ENCODE measurements at regions not wholly inside any gene's neighbourhood (a gene's known extent, or its start where the extent isn't known, plus 50 kb on each side); places are given as distances from the start of the nearest gene placed in this dataset.
"Not testable (repeated sequence)": the region's sequence is repeated elsewhere in the genome, so short reads cannot be mapped to it uniquely, and the experiment has no call there.

- DNase-seq (ENCODE audit: low read depth), result no peak
Measured at GRCh38 chr2:194539425-194539824, 1117.6 kb upstream of the SLC39A10 start.

DNA sequence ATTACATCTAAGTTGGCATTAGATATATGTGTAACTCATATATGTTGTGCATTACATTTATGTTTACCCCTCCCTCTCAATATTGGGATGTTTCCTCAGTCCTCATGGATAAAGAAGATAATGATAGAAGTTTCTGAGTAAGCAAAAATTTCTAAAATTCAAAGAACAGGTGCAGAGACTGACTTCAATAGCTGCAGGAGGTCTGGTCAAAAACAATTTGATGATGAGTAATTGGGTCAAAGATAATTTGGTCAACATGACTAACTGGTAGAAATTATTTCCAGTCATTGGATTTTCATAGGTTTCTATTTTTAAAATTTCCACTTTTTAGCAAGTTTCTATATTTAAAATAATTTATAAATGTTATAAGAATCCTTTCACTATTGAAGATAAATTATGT, 1130.9 kb upstream of the SLC39A10 start:
- DNase-seq (ENCODE audit: low read depth), result no peak

DNA sequence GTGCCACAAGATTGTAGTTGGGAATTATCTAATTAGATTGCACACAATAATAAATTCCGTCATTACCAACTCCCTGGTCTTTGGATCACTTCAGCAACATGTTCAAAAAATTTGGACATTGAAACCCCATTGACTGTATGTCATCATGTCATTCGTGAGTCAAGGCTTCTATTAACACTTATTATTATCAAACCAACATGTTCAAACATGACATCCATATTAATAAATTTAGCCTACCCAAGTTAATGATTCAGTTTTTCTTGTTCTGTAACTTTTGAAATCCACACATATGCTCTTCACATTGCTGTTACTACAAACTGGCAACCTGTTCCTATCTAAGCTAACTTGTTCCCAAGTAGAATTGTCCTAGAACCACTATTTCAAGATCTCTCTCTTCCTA, 1142.7 kb upstream of the SLC39A10 start:
- DNase-seq (ENCODE audit: low read depth), result no peak

GRCh38 chr2:194511070-194511469, 1146.0 kb upstream of the SLC39A10 start:
- DNase-seq (ENCODE audit: low read depth), result not testable (repeated sequence)

GRCh38 chr2:194504876-194505275, 1152.2 kb upstream of the SLC39A10 start:
- DNase-seq (ENCODE audit: low read depth), result not testable (repeated sequence)

- no peak for DNase-seq (ENCODE audit: low read depth)
Measured at GRCh38 chr2:194495046-194495445, 1162.0 kb upstream of the SLC39A10 start.

- no peak for DNase-seq (ENCODE audit: low read depth)
Measured at GRCh38 chr2:194494401-194494800, 1162.6 kb upstream of the SLC39A10 start.

DNA sequence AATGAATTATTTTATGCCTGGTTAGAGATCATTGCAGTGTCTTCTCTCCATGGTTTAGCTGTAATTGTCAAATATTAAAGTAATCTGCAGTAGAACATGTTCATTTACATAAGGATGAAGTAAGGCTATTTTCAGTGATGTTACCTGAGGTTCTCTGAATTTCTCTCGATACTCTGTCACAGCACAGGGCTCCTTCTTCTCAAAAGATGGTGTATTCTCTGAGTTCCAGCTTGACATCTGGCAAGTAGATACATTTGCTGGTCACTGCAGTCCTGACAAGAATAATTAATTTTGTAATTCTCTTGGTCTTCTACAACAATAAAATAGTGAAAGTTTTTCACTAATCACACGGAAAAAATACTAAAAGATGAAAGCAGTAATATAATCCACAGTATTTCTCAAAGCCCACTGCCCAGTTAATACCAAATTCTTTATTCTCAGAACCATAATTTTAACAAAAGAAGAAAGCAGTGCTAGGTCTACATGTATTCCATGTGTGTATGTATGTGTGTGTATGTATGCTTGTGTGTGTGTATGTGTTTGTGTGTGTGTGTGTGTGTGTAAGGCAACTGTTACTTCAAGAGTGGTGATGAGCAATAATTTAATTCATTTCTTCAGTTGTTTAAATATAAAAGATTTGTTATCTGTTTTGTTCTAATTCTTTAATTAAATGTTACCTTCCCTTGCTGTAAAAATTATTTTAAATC, 1165.5 kb upstream of the SLC39A10 start:
- DNase-seq (ENCODE audit: low read depth), result no peak

DNA sequence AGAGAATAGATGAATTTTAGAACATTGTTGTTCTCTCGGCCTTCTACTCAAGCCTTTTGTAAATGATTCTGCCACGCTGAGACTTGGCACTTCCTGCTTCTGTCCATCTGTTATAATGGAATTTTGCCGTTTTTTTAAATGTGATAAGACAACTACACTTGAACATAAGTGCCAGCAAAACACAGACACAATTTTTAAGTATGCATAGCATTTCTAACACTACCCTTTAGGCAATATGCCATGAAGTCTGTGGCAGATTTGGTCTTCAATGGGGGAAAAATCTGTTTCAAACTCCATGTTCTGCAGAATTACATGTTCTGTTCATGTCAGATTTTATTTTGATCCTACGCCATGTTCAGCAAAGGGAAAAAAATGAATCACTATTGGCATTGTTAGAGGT, 1170.7 kb upstream of the SLC39A10 start:
- no peak for DNase-seq (ENCODE audit: low read depth)

DNA sequence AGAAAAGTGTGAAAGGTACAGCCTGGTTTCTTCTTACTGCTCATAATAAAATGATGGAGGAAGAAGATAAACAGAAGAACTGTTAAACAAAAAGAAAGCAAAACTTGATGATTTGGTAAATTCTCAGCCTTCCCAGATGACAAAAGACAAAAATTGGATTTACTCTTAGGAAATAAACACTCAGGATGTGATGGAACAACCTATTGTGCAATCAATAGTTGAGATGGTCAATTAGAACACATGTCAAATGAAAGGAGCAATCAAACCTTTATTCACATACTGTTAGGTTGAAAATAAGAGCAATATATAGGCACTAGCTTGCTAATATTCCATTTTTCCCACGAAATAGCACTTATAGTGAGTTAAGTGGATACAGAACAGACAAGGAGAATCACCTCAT, 1174.0 kb upstream of the SLC39A10 start:
- no peak for DNase-seq (ENCODE audit: low read depth)

- DNase-seq (ENCODE audit: low read depth), result no peak
Measured at GRCh38 chr2:194465641-194466040, 1191.4 kb upstream of the SLC39A10 start.

- no peak for DNase-seq (ENCODE audit: low read depth)
Measured at GRCh38 chr2:194464964-194465638, 1191.9 kb upstream of the SLC39A10 start.

DNA sequence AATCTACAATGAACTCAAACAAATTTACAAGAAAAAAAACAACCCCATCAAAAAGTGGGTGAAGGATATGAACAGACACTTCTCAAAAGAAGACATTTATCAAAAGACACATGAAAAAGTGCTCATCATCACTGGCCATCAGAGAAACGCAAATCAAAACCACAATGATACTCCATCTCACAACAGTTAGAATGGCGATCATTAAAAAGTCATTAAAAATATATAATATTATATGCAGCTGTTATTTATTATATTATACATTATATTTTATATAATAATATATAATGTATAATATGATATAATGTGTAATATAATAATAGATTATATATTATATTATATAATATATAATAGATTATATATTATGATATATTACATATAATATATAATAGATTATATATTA, 1194.1 kb upstream of the SLC39A10 start:
- DNase-seq (ENCODE audit: low read depth), result not testable (repeated sequence)

DNA sequence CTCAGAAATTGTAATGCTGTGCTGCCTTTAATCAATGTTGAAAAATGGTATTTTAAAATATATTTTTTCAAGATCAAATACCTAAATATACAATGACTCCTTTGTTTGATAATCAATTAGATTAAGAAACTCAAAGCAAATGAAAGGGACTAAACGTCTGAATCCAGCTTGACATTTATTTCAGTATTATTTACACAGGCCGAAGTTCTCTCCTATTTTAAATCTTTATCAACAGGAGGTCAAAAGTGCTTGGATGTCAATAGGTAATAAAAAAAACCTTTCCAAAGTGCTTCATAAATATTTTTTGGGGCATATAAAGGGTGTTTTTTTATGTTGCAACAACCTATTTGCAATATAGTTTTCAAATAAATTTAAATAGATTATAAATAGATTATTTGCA, 1201.7 kb upstream of the SLC39A10 start:
- DNase-seq (ENCODE audit: low read depth), result no peak

DNA sequence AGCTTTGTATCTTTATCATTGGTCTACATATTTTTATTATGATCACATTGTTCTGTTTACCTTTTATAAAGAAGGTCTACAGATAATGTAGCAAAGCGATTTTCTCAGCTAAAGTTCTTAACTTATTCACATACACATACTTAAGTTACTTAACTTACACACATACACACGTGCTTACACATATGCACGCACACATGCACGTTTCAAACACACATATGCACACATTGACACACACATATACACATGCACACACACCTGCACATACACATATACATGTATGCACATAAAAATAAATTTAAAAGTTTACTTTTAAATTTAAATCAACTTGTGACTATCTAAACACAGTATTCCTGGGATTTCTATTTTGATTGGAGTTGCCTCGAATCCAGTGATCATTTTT, 1204.5 kb upstream of the SLC39A10 start:
- DNase-seq (ENCODE audit: low read depth), result no peak

DNA sequence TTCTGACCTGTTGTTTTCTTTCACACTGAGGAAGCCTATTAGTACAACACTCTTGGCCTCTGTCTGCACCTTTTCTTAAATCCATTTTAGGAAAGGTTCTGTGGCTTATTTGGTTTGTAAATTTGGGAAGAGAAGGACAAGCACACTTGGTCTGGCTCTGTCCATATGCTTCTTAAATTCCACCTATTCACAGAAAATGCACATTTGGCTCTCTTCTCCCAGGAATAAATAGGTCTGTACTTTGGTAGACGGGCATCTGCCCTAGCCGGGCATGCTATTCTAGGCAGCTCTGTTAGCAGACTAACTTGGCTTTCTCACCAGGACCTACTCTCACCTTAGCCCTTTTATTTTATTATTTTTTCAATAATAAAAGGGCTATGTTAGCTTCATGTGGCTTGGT, 1211.8 kb upstream of the SLC39A10 start:
- DNase-seq (ENCODE audit: low read depth), result no peak

- no peak for DNase-seq (ENCODE audit: low read depth)
Measured at GRCh38 chr2:194443926-194444325, 1213.1 kb upstream of the SLC39A10 start.

DNA sequence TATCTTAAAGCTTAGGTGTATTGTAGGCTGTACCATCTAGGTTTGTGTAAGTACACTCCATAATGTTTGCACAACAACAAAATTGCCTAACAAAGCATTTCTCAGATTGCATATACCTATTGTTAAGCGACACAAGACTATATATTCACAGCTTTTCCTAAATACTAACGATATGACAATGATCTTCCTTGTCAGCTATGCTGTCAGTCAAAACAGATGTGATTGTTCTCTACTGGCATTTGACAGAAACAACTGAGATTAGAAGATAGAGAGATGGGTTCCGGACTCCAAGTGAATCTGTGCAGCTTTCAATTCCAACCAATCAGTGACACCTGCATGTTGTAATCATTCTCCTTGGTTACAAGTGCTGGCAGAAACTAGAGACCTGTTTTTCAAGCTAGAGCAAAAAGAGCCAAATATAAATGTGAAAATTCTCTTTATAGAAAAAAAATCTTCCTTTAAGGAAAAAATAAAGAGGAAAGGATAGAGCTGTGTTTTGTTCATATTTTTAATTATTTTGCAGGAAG, 1232.3 kb upstream of the SLC39A10 start:
- DNase-seq (ENCODE audit: low read depth), result no peak

- DNase-seq (ENCODE audit: low read depth), result no peak
Measured at GRCh38 chr2:194411221-194411620, 1245.8 kb upstream of the SLC39A10 start.

- no peak for DNase-seq (ENCODE audit: low read depth)
Measured at GRCh38 chr2:194395818-194396217, 1261.2 kb upstream of the SLC39A10 start.

GRCh38 chr2:194385376-194385775, 1271.7 kb upstream of the SLC39A10 start:
- no peak for DNase-seq (ENCODE audit: low read depth)

DNA sequence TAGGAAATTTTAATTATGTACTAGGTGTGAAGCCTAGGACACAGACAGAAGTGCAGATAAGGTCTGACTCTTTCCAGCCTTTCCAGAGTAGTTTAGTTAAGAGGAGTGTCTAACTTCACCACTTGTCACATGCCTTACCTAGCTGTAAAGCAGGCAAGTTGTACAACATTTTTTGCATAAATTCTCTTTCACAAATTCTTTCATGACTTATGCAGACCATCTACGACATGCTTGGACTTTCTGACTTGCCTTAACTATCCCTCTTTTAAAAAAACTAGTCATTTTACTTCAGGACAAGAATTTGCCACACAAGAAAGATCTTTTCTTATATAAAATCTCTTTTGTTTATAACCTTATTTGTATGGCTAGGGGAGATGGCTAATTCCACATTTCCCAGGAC, 1273.6 kb upstream of the SLC39A10 start:
- no peak for DNase-seq (ENCODE audit: low read depth)

DNA sequence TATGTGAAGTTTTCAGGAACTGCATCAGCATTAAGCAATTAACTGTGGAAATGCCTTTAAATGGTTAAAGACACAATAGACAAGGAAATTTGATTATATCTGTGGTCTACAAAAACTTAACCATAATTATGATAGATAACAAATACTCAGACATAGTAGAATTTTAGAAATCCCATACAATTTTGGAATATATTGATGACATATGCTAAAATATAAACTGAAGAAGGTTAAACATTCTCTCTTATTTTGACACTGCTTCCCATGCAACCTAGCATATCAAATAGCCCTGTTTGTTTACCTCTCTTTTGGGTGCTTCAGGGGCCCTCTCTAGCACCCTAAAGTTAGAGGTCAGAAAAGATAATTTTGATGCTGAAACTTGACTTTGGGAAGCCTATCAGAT, 1274.8 kb upstream of the SLC39A10 start:
- no peak for DNase-seq (ENCODE audit: low read depth)

- DNase-seq (ENCODE audit: low read depth), result no peak
Measured at GRCh38 chr2:194380011-194380410, 1277.0 kb upstream of the SLC39A10 start.

Measured in CMK (cell line).